T-cell (primary cell): ENCODE measurements at regions not wholly inside any gene's neighbourhood (a gene's known extent, or its start where the extent isn't known, plus 50 kb on each side); places are given as distances from the start of the nearest gene placed in this dataset.

Experiments used
- ATAC-seq, 4 experiments: fragments of 200-7000 bp in 3 of 4; fragments of 150-1000 bp in 1 of 4; cut with Tn5 transposase; replicated peaks in 1 of 4; 1 replicate in 3 of 4; 2 replicates in 1 of 4; pipeline ENCODE4 v1.10.0; 2021; ENCODE audit warnings: moderate library complexity in 3 of 4, mild to moderate bottlenecking in 2 of 4, moderate number of reproducible peaks in 1 of 4
- CTCF ChIA-PET, 2 donors: fragments of 300-600 bp; sonication (Branson Sonifier 250); formaldehyde crosslinking; loops; one replicate each; lab custom pipeline; 2022; ENCODE audit warnings: antibody characterized with exemption in 2 of 2; lab: Charles Lee
- POLR2A ChIA-PET, 2 donors: fragments of 300-600 bp; sonication (Branson Sonifier 250); formaldehyde crosslinking; loops; one replicate each; lab custom pipeline; 2022; ENCODE audit warnings: antibody characterized with exemption in 2 of 2; lab: Charles Lee
- DNase-seq, 35 experiments: peaks; one replicate each; pipeline versions ENCODE4 v3.0.0 to v3.0.0-alpha.2; 2013 to 2023
- H3K27ac ChIP-seq: one replicate; pipeline ENCODE4 v1.5.1; 2013; ENCODE audit warnings: low read length
- H3K27me3 ChIP-seq, 2 experiments: replicated peaks in 1 of 2; 1 replicate in 1 of 2; 2 replicates in 1 of 2; pipeline versions ENCODE4 v1.6.1 to v1.7.0; 2013; ENCODE audit warnings: low read length in 1 of 2, mixed read lengths in 1 of 2; ENCODE audit not compliant: control insufficient read depth in 2 of 2, insufficient read depth in 2 of 2; ENCODE audit errors: extremely low read depth in 1 of 2
- H3K36me3 ChIP-seq, 2 donors: 1 replicate in 1 of 2; 2 replicates in 1 of 2; pipeline versions ENCODE4 v1.6.1 to v1.7.0; 2013; ENCODE audit warnings: low read length in 1 of 2; ENCODE audit not compliant: control insufficient read depth in 2 of 2, insufficient read depth in 1 of 2; ENCODE audit errors: extremely low read depth in 1 of 2
- H3K4me1 ChIP-seq, 2 experiments: 1 replicate in 1 of 2; 2 replicates in 1 of 2; pipeline versions ENCODE4 v1.6.1 to v1.7.0; 2013; ENCODE audit warnings: low read length in 2 of 2, mixed read lengths in 1 of 2; ENCODE audit not compliant: insufficient read depth in 2 of 2, control insufficient read depth in 1 of 2; ENCODE audit errors: extremely low read depth in 1 of 2
- H3K4me3 ChIP-seq, 2 donors: 1 replicate in 1 of 2; 2 replicates in 1 of 2; pipeline versions ENCODE4 v1.5.1 to v1.7.0; 2013; ENCODE audit warnings: mild to moderate bottlenecking in 2 of 2, low read length in 1 of 2, moderate library complexity in 1 of 2; ENCODE audit not compliant: control insufficient read depth in 1 of 2; ENCODE audit errors: extremely low read depth in 1 of 2
- H3K9me3 ChIP-seq: 2 replicates; pipeline ENCODE4 v1.7.0; 2013
- H3K27ac Mint-ChIP-seq, 2 donors: one replicate each; pipeline ENCODE4 v1.8.0; 2020 to 2021; ENCODE audit warnings: mild to moderate bottlenecking in 2 of 2, mixed read lengths in 2 of 2
- H3K27me3 Mint-ChIP-seq, 2 donors: one replicate each; pipeline ENCODE4 v1.8.0; 2021 to 2022; ENCODE audit warnings: mixed read lengths in 2 of 2
- H3K36me3 Mint-ChIP-seq: one replicate; pipeline ENCODE4 v1.8.0; 2021; ENCODE audit warnings: mixed read lengths
- H3K4me1 Mint-ChIP-seq, 3 donors: one replicate each; pipeline ENCODE4 v1.8.0; 2020 to 2022; ENCODE audit warnings: mixed read lengths in 3 of 3, mild to moderate bottlenecking in 1 of 3
- H3K4me3 Mint-ChIP-seq, 3 donors: one replicate each; pipeline ENCODE4 v1.8.0; 2020 to 2022; ENCODE audit warnings: mild to moderate bottlenecking in 3 of 3, mixed read lengths in 3 of 3, moderate library complexity in 3 of 3
- H3K9me3 Mint-ChIP-seq, 3 donors: one replicate each; pipeline ENCODE4 v1.8.0; 2020 to 2022; ENCODE audit warnings: mixed read lengths in 3 of 3
- WGBS: methylation state at CpG from one replicate; pipeline ENCODE4 v1.1.5; 2013; ENCODE audit warnings: missing lambda C conversion rate; ENCODE audit not compliant: insufficient coverage; 5-methylcytosine and 5-hydroxymethylcytosine counted together

DNA sequence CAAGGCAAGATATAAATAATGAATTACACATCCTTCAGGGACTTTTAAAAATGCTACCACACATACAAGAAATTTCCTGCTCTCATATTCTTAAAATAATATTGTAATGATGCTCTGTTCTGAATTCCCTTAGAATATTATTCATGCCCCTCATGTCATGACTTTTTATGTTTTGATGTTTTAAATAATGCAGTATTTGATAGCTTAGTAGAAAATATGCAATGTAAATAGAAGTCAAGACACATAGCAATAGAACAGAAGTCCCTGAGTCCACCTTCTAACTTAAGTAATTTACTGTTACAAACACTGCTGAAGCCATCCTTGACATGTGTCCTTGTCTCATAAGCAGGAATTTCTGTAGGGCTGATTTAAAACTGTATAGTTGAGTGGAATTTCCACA is 1071.2 kb upstream of the LCORL start:
- H3K4me3 ChIP-seq, result no peak overlapping the region
- no peak overlapping the region for H3K27ac ChIP-seq
- POLR2A ChIA-PET, result no interaction called here
- no peaks in the 10 kb centered on the region for H3K4me1 ChIP-seq
- ATAC-seq (no peak), DNase-seq (no peak)
- Mint-ChIP-seq H3K36me3 (no peaks in the 10 kb centered on the region), H3K27me3 (no peaks in the 10 kb centered on the region), H3K9me3 (peaks cover 12 to 21% (median 14%) of the 10 kb centered on the region in 3 donors), H3K27ac (no peak overlapping the region), H3K4me1 (no peaks in the 10 kb centered on the region), H3K4me3 (no peak overlapping the region)
- no peaks in the 10 kb centered on the region for H3K9me3 ChIP-seq
- H3K36me3 ChIP-seq, result no peaks in the 10 kb centered on the region
- CTCF ChIA-PET, result no interaction called here
- no peaks in the 10 kb centered on the region for H3K27me3 ChIP-seq

GRCh38 chr4:19074036-19074435 is 1052.5 kb upstream of the LCORL start:
- ChIA-PET POLR2A (no interaction called here), CTCF (no interaction called here)
- no peaks in the 10 kb centered on the region for H3K36me3 Mint-ChIP-seq
- no peaks in the 10 kb centered on the region for H3K4me1 Mint-ChIP-seq
- no peaks in the 10 kb centered on the region for H3K36me3 ChIP-seq
- WGBS, result 100% methylated on average over 2 of the region's 2 CpGs
- H3K27ac Mint-ChIP-seq, result no peak overlapping the region
- no peaks in the 10 kb centered on the region for H3K9me3 ChIP-seq
- no peak overlapping the region for H3K4me3 Mint-ChIP-seq
- no peak overlapping the region for H3K4me3 ChIP-seq
- peaks cover 12 to 20% (median 13%) of the 10 kb centered on the region in 3 donors for H3K9me3 Mint-ChIP-seq
- no peak overlapping the region for H3K27ac ChIP-seq
- no peak for DNase-seq
- H3K27me3 Mint-ChIP-seq, result no peaks in the 10 kb centered on the region
- ATAC-seq, result no peak
- no peaks in the 10 kb centered on the region for H3K4me1 ChIP-seq
- no peaks in the 10 kb centered on the region for H3K27me3 ChIP-seq

DNA sequence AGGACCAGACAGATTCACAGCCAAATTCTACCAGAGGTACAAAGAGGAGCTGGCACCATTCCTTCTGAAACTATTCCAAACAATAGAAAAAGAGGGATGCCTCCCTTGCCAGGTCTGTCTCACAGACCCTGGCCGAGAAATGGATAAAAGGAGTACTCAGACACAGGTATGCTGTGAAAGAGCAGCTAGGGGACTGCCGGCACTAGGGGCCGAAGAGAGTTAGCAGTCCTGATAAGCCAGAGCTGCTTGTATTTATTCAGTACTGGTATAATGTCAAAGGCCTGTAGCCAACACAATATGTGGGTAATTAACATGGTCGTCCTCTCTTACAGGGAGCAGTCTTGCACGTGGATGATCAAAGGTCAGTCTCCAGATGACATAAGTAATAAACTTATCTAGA is 1042.1 kb upstream of the LCORL start:
- Histone ChIP-seq H3K4me3 (no peak overlapping the region), H3K36me3 (no peaks in the 10 kb centered on the region), H3K27ac (no peak overlapping the region), H3K9me3 (no peaks in the 10 kb centered on the region), H3K27me3 (no peaks in the 10 kb centered on the region), H3K4me1 (no peaks in the 10 kb centered on the region)
- Mint-ChIP-seq H3K4me3 (no peak overlapping the region), H3K27ac (no peak overlapping the region), H3K36me3 (no peaks in the 10 kb centered on the region), H3K9me3 (peaks cover 27 to 44% (median 42%) of the 10 kb centered on the region in 3 donors), H3K27me3 (no peaks in the 10 kb centered on the region), H3K4me1 (no peaks in the 10 kb centered on the region)
- no peak for ATAC-seq
- ChIA-PET POLR2A (no interaction called here), CTCF (no interaction called here)
- DNase-seq, result no peak
- 91% methylated on average over 3 of the region's 5 CpGs for WGBS

- Mint-ChIP-seq H3K27ac (no peak overlapping the region), H3K36me3 (no peaks in the 10 kb centered on the region), H3K27me3 (no peaks in the 10 kb centered on the region), H3K4me3 (no peak overlapping the region), H3K9me3 (peaks cover 4 to 19% (median 12%) of the 10 kb centered on the region in 3 donors), H3K4me1 (no peaks in the 10 kb centered on the region)
- CTCF ChIA-PET, result no interaction called here
- DNase-seq (no peak), ATAC-seq (no peak)
- no CpG with 5 or more reads among the region's 1 CpG for WGBS
- H3K27me3 ChIP-seq, result no peaks in the 10 kb centered on the region
- no peaks in the 10 kb centered on the region for H3K36me3 ChIP-seq
- H3K4me1 ChIP-seq, result no peaks in the 10 kb centered on the region
- no peak overlapping the region for H3K27ac ChIP-seq
- POLR2A ChIA-PET, result no interaction called here
- no peaks in the 10 kb centered on the region for H3K9me3 ChIP-seq
- no peak overlapping the region for H3K4me3 ChIP-seq
Observed at GRCh38 chr4:19054916-19055315, 1033.4 kb upstream of the LCORL start.

DNA sequence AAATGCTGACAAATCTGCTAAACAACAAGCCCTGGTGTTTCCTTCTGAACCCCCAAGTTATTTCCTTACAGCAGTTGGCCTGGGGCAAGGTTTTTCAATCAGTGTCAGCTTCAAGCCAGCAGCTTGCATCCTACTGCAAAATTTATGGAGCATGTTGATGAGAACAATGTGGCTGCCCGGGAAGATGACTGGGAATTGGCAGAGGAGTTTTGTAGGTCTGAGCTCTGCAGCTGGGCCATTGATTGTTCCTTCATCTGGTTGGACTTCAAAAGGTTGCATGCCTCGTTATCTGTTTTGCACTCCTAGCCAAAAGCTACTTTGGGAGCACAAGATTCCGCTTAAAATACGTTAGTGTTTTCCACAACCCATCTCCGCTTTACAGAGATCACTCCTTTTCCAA is 1030.3 kb upstream of the LCORL start:
- ATAC-seq, result no peak
- ChIA-PET CTCF (no interaction called here), POLR2A (no interaction called here)
- Histone ChIP-seq H3K27me3 (no peaks in the 10 kb centered on the region), H3K4me3 (no peak overlapping the region), H3K9me3 (no peaks in the 10 kb centered on the region), H3K4me1 (no peaks in the 10 kb centered on the region), H3K36me3 (no peaks in the 10 kb centered on the region), H3K27ac (no peak overlapping the region)
- no peak overlapping the region for H3K4me3 Mint-ChIP-seq
- H3K36me3 Mint-ChIP-seq, result no peaks in the 10 kb centered on the region
- no peaks in the 10 kb centered on the region for H3K4me1 Mint-ChIP-seq
- no peak overlapping the region for H3K27ac Mint-ChIP-seq
- peaks cover 4 to 21% (median 10%) of the 10 kb centered on the region in 3 donors for H3K9me3 Mint-ChIP-seq
- no peaks in the 10 kb centered on the region for H3K27me3 Mint-ChIP-seq
- 0% methylated on average over 2 of the region's 5 CpGs for WGBS
- DNase-seq, result no peak

GRCh38 chr4:19047279-19047880 is 1025.8 kb upstream of the LCORL start:
- no peak for DNase-seq
- H3K27me3 Mint-ChIP-seq, result no peaks in the 10 kb centered on the region
- ChIA-PET POLR2A (no interaction called here), CTCF (interaction anchor here in 1 of 2 donors (0.7 kb wide), 1 partner anchor 1699 kb away, joined by 3 read pairs; no protein-coding TSS in a partner anchor)
- H3K9me3 Mint-ChIP-seq, result peaks cover 7 to 25% (median 16%) of the 10 kb centered on the region in 3 donors
- no peak for ATAC-seq
- H3K4me1 Mint-ChIP-seq, result no peaks in the 10 kb centered on the region
- Histone ChIP-seq H3K4me1 (no peaks in the 10 kb centered on the region), H3K27ac (no peak overlapping the region), H3K27me3 (no peaks in the 10 kb centered on the region), H3K4me3 (no peak overlapping the region), H3K9me3 (no peaks in the 10 kb centered on the region), H3K36me3 (no peaks in the 10 kb centered on the region)
- no peak overlapping the region for H3K27ac Mint-ChIP-seq
- no CpG with 5 or more reads among the region's 2 CpGs for WGBS
- H3K36me3 Mint-ChIP-seq, result no peaks in the 10 kb centered on the region
- no peak overlapping the region for H3K4me3 Mint-ChIP-seq

GRCh38 chr4:19039816-19040215 is 1018.3 kb upstream of the LCORL start:
- Mint-ChIP-seq H3K27ac (no peak overlapping the region), H3K27me3 (no peaks in the 10 kb centered on the region), H3K4me1 (no peaks in the 10 kb centered on the region), H3K9me3 (peaks cover 10 to 17% (median 13%) of the 10 kb centered on the region in 3 donors), H3K36me3 (no peaks in the 10 kb centered on the region), H3K4me3 (no peak overlapping the region)
- Histone ChIP-seq H3K4me1 (no peaks in the 10 kb centered on the region), H3K36me3 (no peaks in the 10 kb centered on the region), H3K9me3 (no peaks in the 10 kb centered on the region), H3K27me3 (no peaks in the 10 kb centered on the region), H3K27ac (no peak overlapping the region), H3K4me3 (no peak overlapping the region)
- WGBS, result no CpG with 5 or more reads among the region's 3 CpGs
- ChIA-PET CTCF (no interaction called here), POLR2A (interaction anchor here in 1 of 2 donors (0.7 kb wide), 1 partner anchor 122 kb away, joined by 4 read pairs; no protein-coding TSS in a partner anchor)
- DNase-seq (no peak), ATAC-seq (no peak)
